ENCODE measurements at regions not wholly inside any gene's neighbourhood (a gene's known extent, or its start where the extent isn't known, plus 50 kb on each side); places are given as distances from the start of the nearest gene placed in this dataset.

GRCh38 chr18:25724121-25724520 lies 366.3 kb downstream of the SS18 start:
- Histone ChIP-seq H3K27me3 (ENCODE audit: control insufficient read depth in 3 of 3, insufficient read depth in 3 of 3, low read length in 3 of 3) (no peaks in the 10 kb centered on the region), H3K4me1 (ENCODE audit: control insufficient read depth in 3 of 3, insufficient read depth in 2 of 3, low read depth in 1 of 3, low read length in 2 of 3) (no peaks in the 10 kb centered on the region), H3K4me3 (ENCODE audit: low read depth in 1 of 3, low read length in 3 of 3) (no peak overlapping the region), H3K36me3 (ENCODE audit: control insufficient read depth in 3 of 3, insufficient read depth in 2 of 3, low read depth in 1 of 3, low read length in 3 of 3) (no peaks in the 10 kb centered on the region), H3K27ac (ENCODE audit: low read depth in 1 of 3, low read length in 2 of 3) (no peak overlapping the region), H3K9me3 (ENCODE audit: control insufficient read depth in 2 of 2, insufficient read depth in 1 of 2, low read depth in 1 of 2, low read length in 1 of 2) (peaks cover 0 to 5% of the 10 kb centered on the region in 2 donors)
- 86 to 94% (median 92%) methylated on average over 2 of the region's 2 CpGs for WGBS, 3 donors
- DNase-seq (no peak), FAIRE-seq (no peak)

- DNase-seq, result no peak
- H3K27ac ChIP-seq (ENCODE audit: low read depth in 1 of 3, low read length in 2 of 3), result no peak overlapping the region
- no peak for FAIRE-seq
- H3K4me1 ChIP-seq (ENCODE audit: control insufficient read depth in 3 of 3, insufficient read depth in 2 of 3, low read depth in 1 of 3, low read length in 2 of 3), result no peaks in the 10 kb centered on the region
- H3K36me3 ChIP-seq (ENCODE audit: control insufficient read depth in 3 of 3, insufficient read depth in 2 of 3, low read depth in 1 of 3, low read length in 3 of 3), result no peaks in the 10 kb centered on the region
- peaks cover 0 to 6% (median 0%) of the 10 kb centered on the region in 3 donors for H3K27me3 ChIP-seq (ENCODE audit: control insufficient read depth in 3 of 3, insufficient read depth in 3 of 3, low read length in 3 of 3)
- no peak overlapping the region for H3K4me3 ChIP-seq (ENCODE audit: low read depth in 1 of 3, low read length in 3 of 3)
- H3K9me3 ChIP-seq (ENCODE audit: control insufficient read depth in 2 of 2, insufficient read depth in 1 of 2, low read depth in 1 of 2, low read length in 1 of 2), result peaks cover 0 to 12% of the 10 kb centered on the region in 2 donors
- 72 to 82% (median 81%) methylated on average over 4 of the region's 4 CpGs for WGBS, 3 donors
These were observed 361.1 kb upstream of the ZNF521 start for GRCh38 chr18:25713103-25713502.

DNA sequence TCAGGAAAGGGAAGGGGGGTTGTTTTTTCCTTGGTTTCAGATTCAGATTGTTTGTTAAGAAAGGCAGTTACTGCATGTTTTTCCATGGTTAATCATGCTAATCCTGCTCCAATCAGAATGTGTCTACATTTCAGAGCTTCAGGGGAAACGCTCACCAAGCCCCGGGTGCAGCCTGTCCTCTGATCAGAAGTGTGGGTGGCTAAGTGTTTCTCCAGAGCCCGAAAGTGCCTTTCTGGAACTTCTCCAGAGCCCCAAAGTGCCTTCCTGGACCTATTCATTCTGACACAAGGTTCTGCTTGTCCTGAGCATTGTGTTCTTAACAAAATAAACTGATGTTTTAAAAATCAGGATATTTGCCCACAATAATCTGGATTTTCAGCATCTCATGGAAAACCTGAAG lies 359.0 kb upstream of the ZNF521 start:
- no peak for FAIRE-seq

DNA sequence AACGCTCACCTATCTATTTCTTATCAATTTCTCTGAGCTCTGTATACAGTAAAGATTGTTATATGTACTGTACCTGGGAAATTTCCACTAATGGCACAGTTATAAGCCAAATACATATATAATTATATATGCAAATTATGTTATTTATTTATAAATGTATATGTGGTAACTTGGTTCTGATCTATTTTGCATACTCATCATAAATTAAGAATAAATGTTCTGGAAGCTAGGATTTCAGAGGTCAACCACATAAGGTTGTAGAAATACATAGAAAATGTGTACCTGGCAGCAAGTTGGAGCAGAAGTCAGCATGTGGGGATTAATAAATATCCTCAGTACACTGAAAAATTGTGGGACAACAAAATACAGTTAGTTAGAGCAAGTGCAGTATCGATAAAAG lies 353.7 kb upstream of the ZNF521 start:
- FAIRE-seq, result no peak
- no peaks in the 10 kb centered on the region for H3K36me3 ChIP-seq (ENCODE audit: control insufficient read depth in 3 of 3, insufficient read depth in 2 of 3, low read depth in 1 of 3, low read length in 3 of 3)
- H3K9me3 ChIP-seq (ENCODE audit: control insufficient read depth in 2 of 2, insufficient read depth in 1 of 2, low read depth in 1 of 2, low read length in 1 of 2), result no peaks in the 10 kb centered on the region
- peaks cover 0 to 12% (median 0%) of the 10 kb centered on the region in 3 donors for H3K27me3 ChIP-seq (ENCODE audit: control insufficient read depth in 3 of 3, insufficient read depth in 3 of 3, low read length in 3 of 3)
- WGBS, 3 donors, result 43 to 79% (median 47%) methylated on average over 2 of the region's 2 CpGs
- no peaks in the 10 kb centered on the region for H3K4me1 ChIP-seq (ENCODE audit: control insufficient read depth in 3 of 3, insufficient read depth in 2 of 3, low read depth in 1 of 3, low read length in 2 of 3)
- DNase-seq, result no peak
- H3K27ac ChIP-seq (ENCODE audit: low read depth in 1 of 3, low read length in 2 of 3), result no peak overlapping the region
- H3K4me3 ChIP-seq (ENCODE audit: low read depth in 1 of 3, low read length in 3 of 3), result no peak overlapping the region

More for the DNA sequence above, 359.0 kb upstream of the ZNF521 start:
- 42 to 60% (median 55%) methylated on average over 3 of the region's 3 CpGs for WGBS, 3 donors
- H3K9me3 ChIP-seq (ENCODE audit: control insufficient read depth in 2 of 2, insufficient read depth in 1 of 2, low read depth in 1 of 2, low read length in 1 of 2), result peaks cover 0 to 8% of the 10 kb centered on the region in 2 donors
- H3K27ac ChIP-seq (ENCODE audit: low read depth in 1 of 3, low read length in 2 of 3), result no peak overlapping the region
- H3K4me1 ChIP-seq (ENCODE audit: control insufficient read depth in 3 of 3, insufficient read depth in 2 of 3, low read depth in 1 of 3, low read length in 2 of 3), result no peaks in the 10 kb centered on the region
- H3K36me3 ChIP-seq (ENCODE audit: control insufficient read depth in 3 of 3, insufficient read depth in 2 of 3, low read depth in 1 of 3, low read length in 3 of 3), result no peaks in the 10 kb centered on the region
- no peak for DNase-seq
- peaks cover 0 to 11% (median 0%) of the 10 kb centered on the region in 3 donors for H3K27me3 ChIP-seq (ENCODE audit: control insufficient read depth in 3 of 3, insufficient read depth in 3 of 3, low read length in 3 of 3)
- H3K4me3 ChIP-seq (ENCODE audit: low read depth in 1 of 3, low read length in 3 of 3), result no peak overlapping the region

GRCh38 chr18:25704494-25704893 lies 352.5 kb upstream of the ZNF521 start:
- no peak for FAIRE-seq
- H3K4me1 ChIP-seq (ENCODE audit: control insufficient read depth in 3 of 3, insufficient read depth in 2 of 3, low read depth in 1 of 3, low read length in 2 of 3), result no peaks in the 10 kb centered on the region
- no peak for DNase-seq
- 86 to 88% (median 86%) methylated on average over 10 of the region's 10 CpGs for WGBS, 3 donors
- H3K9me3 ChIP-seq (ENCODE audit: control insufficient read depth in 2 of 2, insufficient read depth in 1 of 2, low read depth in 1 of 2, low read length in 1 of 2), result no peaks in the 10 kb centered on the region
- no peak overlapping the region for H3K4me3 ChIP-seq (ENCODE audit: low read depth in 1 of 3, low read length in 3 of 3)
- H3K27ac ChIP-seq (ENCODE audit: low read depth in 1 of 3, low read length in 2 of 3), result no peak overlapping the region
- H3K36me3 ChIP-seq (ENCODE audit: control insufficient read depth in 3 of 3, insufficient read depth in 2 of 3, low read depth in 1 of 3, low read length in 3 of 3), result no peaks in the 10 kb centered on the region
- peaks cover 0 to 9% (median 0%) of the 10 kb centered on the region in 3 donors for H3K27me3 ChIP-seq (ENCODE audit: control insufficient read depth in 3 of 3, insufficient read depth in 3 of 3, low read length in 3 of 3)

GRCh38 chr18:25704071-25704470 lies 352.1 kb upstream of the ZNF521 start:
- Histone ChIP-seq H3K27ac (ENCODE audit: low read depth in 1 of 3, low read length in 2 of 3) (no peak overlapping the region), H3K4me3 (ENCODE audit: low read depth in 1 of 3, low read length in 3 of 3) (no peak overlapping the region), H3K9me3 (ENCODE audit: control insufficient read depth in 2 of 2, insufficient read depth in 1 of 2, low read depth in 1 of 2, low read length in 1 of 2) (no peaks in the 10 kb centered on the region), H3K27me3 (ENCODE audit: control insufficient read depth in 3 of 3, insufficient read depth in 3 of 3, low read length in 3 of 3) (peaks cover 0 to 9% (median 0%) of the 10 kb centered on the region in 3 donors), H3K36me3 (ENCODE audit: control insufficient read depth in 3 of 3, insufficient read depth in 2 of 3, low read depth in 1 of 3, low read length in 3 of 3) (no peaks in the 10 kb centered on the region), H3K4me1 (ENCODE audit: control insufficient read depth in 3 of 3, insufficient read depth in 2 of 3, low read depth in 1 of 3, low read length in 2 of 3) (no peaks in the 10 kb centered on the region)
- WGBS, 3 donors, result 80 to 85% (median 83%) methylated on average over 6 of the region's 6 CpGs
- FAIRE-seq (no peak), DNase-seq (no peak)

DNA sequence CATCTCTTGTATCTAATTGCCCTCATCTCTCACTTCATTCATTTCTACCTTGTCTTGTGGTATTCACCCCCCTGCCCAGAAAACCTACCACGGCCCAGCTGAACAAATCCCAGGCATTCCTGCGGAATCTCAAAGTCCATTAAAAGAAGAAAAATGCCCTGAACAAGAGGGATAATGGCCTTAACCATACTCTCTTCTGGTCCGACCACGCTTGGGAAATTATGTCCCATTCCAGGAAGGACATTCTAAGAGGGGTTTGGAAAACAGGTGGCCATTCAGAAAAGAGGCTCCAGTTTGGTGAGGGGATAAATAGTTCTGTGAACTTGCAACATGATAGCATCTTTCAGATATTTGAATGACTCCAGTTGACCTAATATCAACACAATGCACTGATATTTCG lies 349.9 kb upstream of the ZNF521 start:
- FAIRE-seq (no peak), DNase-seq (no peak)
- Histone ChIP-seq H3K27me3 (ENCODE audit: control insufficient read depth in 3 of 3, insufficient read depth in 3 of 3, low read length in 3 of 3) (peaks cover 0 to 5% (median 0%) of the 10 kb centered on the region in 3 donors), H3K9me3 (ENCODE audit: control insufficient read depth in 2 of 2, insufficient read depth in 1 of 2, low read depth in 1 of 2, low read length in 1 of 2) (no peaks in the 10 kb centered on the region), H3K27ac (ENCODE audit: low read depth in 1 of 3, low read length in 2 of 3) (no peak overlapping the region), H3K36me3 (ENCODE audit: control insufficient read depth in 3 of 3, insufficient read depth in 2 of 3, low read depth in 1 of 3, low read length in 3 of 3) (no peaks in the 10 kb centered on the region), H3K4me3 (ENCODE audit: low read depth in 1 of 3, low read length in 3 of 3) (no peak overlapping the region), H3K4me1 (ENCODE audit: control insufficient read depth in 3 of 3, insufficient read depth in 2 of 3, low read depth in 1 of 3, low read length in 2 of 3) (no peaks in the 10 kb centered on the region)
- WGBS, 3 donors, result 83 to 90% (median 88%) methylated on average over 5 of the region's 5 CpGs

GRCh38 chr18:25686960-25687500 lies 335.1 kb upstream of the ZNF521 start:
- no peaks in the 10 kb centered on the region for H3K4me1 ChIP-seq (ENCODE audit: control insufficient read depth in 3 of 3, insufficient read depth in 2 of 3, low read depth in 1 of 3, low read length in 2 of 3)
- DNase-seq (no peak), FAIRE-seq (no peak)
- H3K4me3 ChIP-seq (ENCODE audit: low read depth in 1 of 3, low read length in 3 of 3), result no peak overlapping the region
- H3K9me3 ChIP-seq (ENCODE audit: control insufficient read depth in 2 of 2, insufficient read depth in 1 of 2, low read depth in 1 of 2, low read length in 1 of 2), result no peaks in the 10 kb centered on the region
- no peaks in the 10 kb centered on the region for H3K27me3 ChIP-seq (ENCODE audit: control insufficient read depth in 3 of 3, insufficient read depth in 3 of 3, low read length in 3 of 3)
- no peak overlapping the region for H3K27ac ChIP-seq (ENCODE audit: low read depth in 1 of 3, low read length in 2 of 3)
- WGBS, 3 donors, result 66 to 75% (median 75%) methylated on average over 3 of the region's 3 CpGs
- H3K36me3 ChIP-seq (ENCODE audit: control insufficient read depth in 3 of 3, insufficient read depth in 2 of 3, low read depth in 1 of 3, low read length in 3 of 3), result no peaks in the 10 kb centered on the region

DNA sequence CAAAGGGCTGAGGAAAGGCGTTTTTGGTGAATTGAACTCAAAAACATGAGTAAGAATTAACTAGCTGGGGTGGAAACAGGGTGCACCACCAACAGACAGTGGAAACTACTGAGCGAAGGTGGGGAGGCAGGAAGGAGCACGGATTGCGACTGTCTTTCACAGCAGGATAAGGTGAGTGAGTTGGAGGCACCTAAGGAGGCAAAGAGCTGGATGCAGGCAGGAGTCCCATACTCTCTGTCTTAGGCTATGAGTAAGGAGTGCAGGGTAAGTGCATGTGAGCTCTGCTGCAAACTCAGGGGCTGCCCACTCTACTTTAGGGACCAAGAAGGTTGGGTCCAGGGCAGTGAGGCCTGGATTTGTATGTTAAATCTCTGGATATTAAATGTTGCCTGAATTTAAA lies 333.1 kb upstream of the ZNF521 start:
- DNase-seq (no peak), FAIRE-seq (no peak)
- no peaks in the 10 kb centered on the region for H3K27me3 ChIP-seq (ENCODE audit: control insufficient read depth in 3 of 3, insufficient read depth in 3 of 3, low read length in 3 of 3)
- no peak overlapping the region for H3K4me3 ChIP-seq (ENCODE audit: low read depth in 1 of 3, low read length in 3 of 3)
- H3K36me3 ChIP-seq (ENCODE audit: control insufficient read depth in 3 of 3, insufficient read depth in 2 of 3, low read depth in 1 of 3, low read length in 3 of 3), result no peaks in the 10 kb centered on the region
- WGBS, 3 donors, result 67 to 85% (median 73%) methylated on average over 4 of the region's 4 CpGs
- H3K4me1 ChIP-seq (ENCODE audit: control insufficient read depth in 3 of 3, insufficient read depth in 2 of 3, low read depth in 1 of 3, low read length in 2 of 3), result no peaks in the 10 kb centered on the region
- no peak overlapping the region for H3K27ac ChIP-seq (ENCODE audit: low read depth in 1 of 3, low read length in 2 of 3)
- no peaks in the 10 kb centered on the region for H3K9me3 ChIP-seq (ENCODE audit: control insufficient read depth in 2 of 2, insufficient read depth in 1 of 2, low read depth in 1 of 2, low read length in 1 of 2)

Data from small intestine (tissue), 7 donors.